ENCODE measurements at regions not wholly inside any gene's neighbourhood (a gene's known extent, or its start where the extent isn't known, plus 50 kb on each side); places are given as distances from the start of the nearest gene placed in this dataset.
"Not testable (repeated sequence)": the region's sequence is repeated elsewhere in the genome, so short reads cannot be mapped to it uniquely, and the experiment has no call there.

- DNase-seq; H3K9me3 ChIP-seq (ENCODE audit: control insufficient read depth, insufficient read depth, low read length); H3K14ac ChIP-seq (replicated peaks; ENCODE audit: low read depth, low read length); H3K9me1 ChIP-seq (ENCODE audit: insufficient read depth, low read length); H2BK120ac ChIP-seq (ENCODE audit: low read depth, low read length); H3K79me1 ChIP-seq (ENCODE audit: low read depth in 1 of 2, low read length in 2 of 2); H3K56ac ChIP-seq (ENCODE audit: extremely low read depth, insufficient read depth, low read length); H3K4me2 ChIP-seq (ENCODE audit: low read depth, low read length); H4K8ac ChIP-seq (ENCODE audit: low read depth in 2 of 2, low read length in 2 of 2); BruUV-seq (replicated peaks); CTCF ChIA-PET; H3K4me1 ChIP-seq (ENCODE audit: control insufficient read depth, insufficient read depth, low read length); H3K23ac ChIP-seq (ENCODE audit: low read depth, low read length); H3K18ac ChIP-seq (ENCODE audit: low read depth, low read length); H3K9ac ChIP-seq (ENCODE audit: low read depth, low read length); dilution Hi-C loops (cut with HindIII; ENCODE audit: low sequenced_read_pairs, unreplicated experiment); H3K4ac ChIP-seq (ENCODE audit: low read depth, low read length); H3K27me3 ChIP-seq (ENCODE audit: control insufficient read depth, insufficient read depth, low read length); H3K36me3 ChIP-seq (ENCODE audit: control insufficient read depth, insufficient read depth, low read length); intact Hi-C loops (cut with micrococcal nuclease); H4K91ac ChIP-seq (ENCODE audit: insufficient read depth, low read depth, low read length); H2AK5ac ChIP-seq (ENCODE audit: low read depth, low read length); H2AFZ ChIP-seq (replicated peaks; ENCODE audit: low read length, poor library complexity); POLR2A ChIA-PET (ENCODE audit: unreplicated experiment); ATAC-seq (ENCODE audit: low read depth); in situ Hi-C loops (cut with MboI; ENCODE audit: low sequenced_read_pairs); H4K20me1 ChIP-seq (ENCODE audit: insufficient read depth, low read length); H2AK9ac ChIP-seq (replicated peaks; ENCODE audit: low read depth, low read length, poor library complexity); H2BK5ac ChIP-seq (ENCODE audit: low read depth, low read length, poor library complexity, severe bottlenecking); H4K5ac ChIP-seq (ENCODE audit: low read depth, low read length); H3K4me3 ChIP-seq (ENCODE audit: insufficient read depth, low read depth, low read length); H2BK20ac ChIP-seq (ENCODE audit: low read depth, low read length); H2BK15ac ChIP-seq (ENCODE audit: low read depth, low read length); H3K27ac ChIP-seq (ENCODE audit: insufficient read depth, low read length): not testable (repeated sequence)
- WGBS, 2 experiments (ENCODE audit: extremely low coverage in 2 of 2, insufficient read length in 1 of 2): 3% methylated on average over 2 of the region's 3 CpGs; no CpG with 5 or more reads in 1 of the 2 experiments
Observed at GRCh38 chr15:20666410-20666809, 124.8 kb upstream of the GOLGA6L6 start.
